Cardiac muscle cell (in vitro differentiated cells and primary cell): ENCODE measurements at regions not wholly inside any gene's neighbourhood (a gene's known extent, or its start where the extent isn't known, plus 50 kb on each side); places are given as distances from the start of the nearest gene placed in this dataset.

ENCODE experiments used
- DNase-seq, 2 donors: peaks; one replicate each; pipeline versions ENCODE4 v3.0.0 to v3.0.0-alpha.2; 2010 to 2017; ENCODE audit warnings: low read depth in 1 of 2, low spot score in 1 of 2
- H3K27ac ChIP-seq: fragments of 200-600 bp; sonication (generic); 2 replicates; pipeline ENCODE4 v1.5.1; 2016
- H3K27me3 ChIP-seq: fragments of 200-600 bp; sonication (generic); 2 replicates; pipeline ENCODE4 v1.6.0; 2016; ENCODE audit warnings: control low read depth
- H3K36me3 ChIP-seq: fragments of 200-600 bp; sonication (generic); 2 replicates; pipeline ENCODE4 v1.5.1; 2016; ENCODE audit warnings: control low read depth
- H3K4me1 ChIP-seq: fragments of 200-600 bp; sonication (generic); 2 replicates; pipeline ENCODE4 v1.8.1; 2017; ENCODE audit warnings: low read depth, mild to moderate bottlenecking, mixed run types
- H3K4me3 ChIP-seq: fragments of 200-600 bp; sonication (generic); 2 replicates; pipeline ENCODE4 v1.5.1; 2016; ENCODE audit warnings: mild to moderate bottlenecking
- H3K9me3 ChIP-seq: fragments of 200-600 bp; sonication (generic); 2 replicates; pipeline ENCODE4 v1.5.1; 2017; ENCODE audit warnings: low read depth, mild to moderate bottlenecking, control low read depth
- TF ChIP-seq, protein P1 (sequence below): IDR thresholded peaks from 2 replicates; pipeline ENCODE4 v1.5.1; 2012; ENCODE audit warnings: low read depth, mild to moderate bottlenecking, low read length

DNA sequence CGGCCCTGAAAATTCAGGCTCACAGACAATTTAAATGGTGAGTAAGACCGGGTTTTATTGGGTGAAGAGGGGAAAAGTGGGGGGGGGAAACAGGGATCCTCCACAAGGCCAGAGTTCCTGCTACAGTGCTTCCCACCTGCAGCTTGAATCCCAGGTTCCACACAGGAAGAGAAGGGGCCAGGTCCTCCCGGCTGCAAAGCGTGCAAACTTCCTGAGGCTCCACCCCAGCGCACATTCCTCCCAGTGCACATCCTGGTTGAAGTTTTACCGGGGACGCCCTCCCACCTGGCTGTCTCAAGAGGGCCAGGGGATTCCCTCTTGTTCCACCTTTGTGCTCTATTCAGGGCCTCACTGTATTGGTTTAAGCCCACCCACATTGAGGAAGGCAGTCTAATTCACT is 347.7 kb upstream of the REG3G start:
- H3K4me3 ChIP-seq = no peak overlapping the region
- H3K36me3 ChIP-seq = no peaks in the 10 kb centered on the region
- no peaks in the 10 kb centered on the region for H3K4me1 ChIP-seq
- DNase-seq = no peak
- TF ChIP-seq, protein P1, sequence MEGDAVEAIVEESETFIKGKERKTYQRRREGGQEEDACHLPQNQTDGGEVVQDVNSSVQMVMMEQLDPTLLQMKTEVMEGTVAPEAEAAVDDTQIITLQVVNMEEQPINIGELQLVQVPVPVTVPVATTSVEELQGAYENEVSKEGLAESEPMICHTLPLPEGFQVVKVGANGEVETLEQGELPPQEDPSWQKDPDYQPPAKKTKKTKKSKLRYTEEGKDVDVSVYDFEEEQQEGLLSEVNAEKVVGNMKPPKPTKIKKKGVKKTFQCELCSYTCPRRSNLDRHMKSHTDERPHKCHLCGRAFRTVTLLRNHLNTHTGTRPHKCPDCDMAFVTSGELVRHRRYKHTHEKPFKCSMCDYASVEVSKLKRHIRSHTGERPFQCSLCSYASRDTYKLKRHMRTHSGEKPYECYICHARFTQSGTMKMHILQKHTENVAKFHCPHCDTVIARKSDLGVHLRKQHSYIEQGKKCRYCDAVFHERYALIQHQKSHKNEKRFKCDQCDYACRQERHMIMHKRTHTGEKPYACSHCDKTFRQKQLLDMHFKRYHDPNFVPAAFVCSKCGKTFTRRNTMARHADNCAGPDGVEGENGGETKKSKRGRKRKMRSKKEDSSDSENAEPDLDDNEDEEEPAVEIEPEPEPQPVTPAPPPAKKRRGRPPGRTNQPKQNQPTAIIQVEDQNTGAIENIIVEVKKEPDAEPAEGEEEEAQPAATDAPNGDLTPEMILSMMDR = no peak
- H3K9me3 ChIP-seq = no peaks in the 10 kb centered on the region
- no peak overlapping the region for H3K27ac ChIP-seq
- H3K27me3 ChIP-seq = no peaks in the 10 kb centered on the region

DNA sequence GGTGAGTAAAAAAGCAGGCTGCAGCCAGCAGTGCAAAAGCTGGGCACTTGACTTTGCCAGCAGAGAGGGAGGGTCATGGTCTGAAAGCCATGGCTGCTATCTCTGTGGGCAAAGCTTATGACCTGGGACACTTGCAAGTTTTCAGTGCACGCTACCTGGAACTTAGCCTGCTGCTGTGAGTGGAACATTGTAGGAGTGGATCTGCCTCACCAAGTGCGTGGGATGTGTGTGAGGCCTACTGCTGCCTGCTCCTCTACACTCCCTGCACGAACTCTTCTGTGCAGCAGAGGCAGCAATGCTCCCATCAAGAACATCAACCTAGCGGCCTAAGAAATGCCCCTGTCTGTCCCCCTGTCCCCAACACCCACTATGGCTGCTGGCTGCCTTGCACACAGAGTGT is 344.1 kb upstream of the REG3G start:
- H3K4me1 ChIP-seq = no peaks in the 10 kb centered on the region

DNA sequence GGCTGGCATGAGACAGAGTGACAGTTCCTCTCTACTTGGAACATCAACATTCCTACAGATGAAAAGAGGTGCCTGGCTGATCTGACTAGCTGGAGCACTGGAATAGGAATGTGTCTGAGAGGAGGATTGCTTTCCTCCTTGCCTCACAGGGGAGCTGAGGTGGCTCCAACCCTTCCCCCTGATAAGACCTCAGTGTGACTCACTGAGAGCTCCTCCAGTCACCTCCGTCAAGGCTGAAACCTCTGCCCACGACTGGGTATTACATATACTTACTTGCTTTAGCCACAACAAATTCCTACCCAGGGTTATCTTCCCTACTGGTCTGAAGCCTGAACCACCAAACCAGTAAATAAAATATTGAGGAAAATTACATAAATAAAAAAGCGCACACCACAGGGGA is 342.7 kb upstream of the REG3G start:
- no peaks in the 10 kb centered on the region for H3K9me3 ChIP-seq
- H3K36me3 ChIP-seq = no peaks in the 10 kb centered on the region
- no peak overlapping the region for H3K4me3 ChIP-seq
- H3K27me3 ChIP-seq = no peaks in the 10 kb centered on the region
- TF ChIP-seq, protein P1 = no peak
- no peak overlapping the region for H3K27ac ChIP-seq
- no peak for DNase-seq
- no peaks in the 10 kb centered on the region for H3K4me1 ChIP-seq

More for the DNA sequence above, 344.1 kb upstream of the REG3G start:
- Histone ChIP-seq H3K27me3 (no peaks in the 10 kb centered on the region), H3K9me3 (no peaks in the 10 kb centered on the region), H3K27ac (no peak overlapping the region), H3K36me3 (no peaks in the 10 kb centered on the region), H3K4me3 (no peak overlapping the region)
- DNase-seq = no peak
- TF ChIP-seq, protein P1 = no peak

DNA sequence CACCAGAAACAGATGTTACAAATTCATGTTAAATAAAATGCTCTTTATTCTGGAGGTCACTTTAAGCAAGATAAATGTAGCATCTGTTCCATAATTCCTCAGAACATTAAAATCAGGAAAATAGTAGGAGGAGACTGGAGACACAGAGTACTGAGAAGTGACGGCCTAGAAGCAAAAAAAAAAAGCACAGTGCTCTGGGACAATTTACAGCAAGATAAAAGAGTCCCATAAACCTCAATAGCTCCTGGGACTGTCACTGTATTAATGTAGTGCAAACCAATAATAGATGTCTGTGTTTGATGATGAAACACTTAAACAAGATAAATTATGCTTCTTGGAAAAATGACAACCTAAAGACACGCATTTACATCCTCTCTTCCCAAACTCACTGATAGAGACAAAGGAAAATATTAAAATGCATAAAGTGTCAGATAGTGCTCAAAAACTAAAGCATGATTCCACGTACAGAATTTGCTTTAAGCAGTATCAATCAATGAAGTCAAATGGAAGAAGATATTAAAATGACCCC is 338.8 kb upstream of the REG3G start:
- no peaks in the 10 kb centered on the region for H3K4me1 ChIP-seq
- TF ChIP-seq, protein P1 = no peak
- H3K36me3 ChIP-seq = no peaks in the 10 kb centered on the region
- H3K27ac ChIP-seq = no peak overlapping the region
- H3K4me3 ChIP-seq = no peak overlapping the region
- no peaks in the 10 kb centered on the region for H3K27me3 ChIP-seq
- H3K9me3 ChIP-seq = no peaks in the 10 kb centered on the region
- no peak for DNase-seq

DNA sequence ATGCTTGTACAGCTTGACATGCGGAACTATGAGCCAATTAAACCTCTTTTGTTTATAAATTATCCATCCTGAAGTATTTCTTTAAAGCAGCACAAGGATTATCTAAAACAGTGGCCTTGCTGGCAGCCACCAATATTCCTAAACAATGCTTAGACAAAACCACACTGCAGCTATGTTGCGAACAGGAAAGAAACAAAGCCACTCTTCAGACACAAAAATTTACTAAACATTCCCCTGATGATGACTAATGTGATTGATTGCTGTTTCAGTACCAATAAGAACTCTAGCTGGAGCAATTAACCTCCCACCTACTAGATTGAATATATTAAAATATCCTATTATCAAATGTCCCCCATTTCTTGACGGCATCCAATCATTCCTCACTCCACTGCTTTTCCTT is 325.8 kb upstream of the REG3G start:
- DNase-seq = no peak
- H3K4me1 ChIP-seq = no peaks in the 10 kb centered on the region
- no peaks in the 10 kb centered on the region for H3K27me3 ChIP-seq
- TF ChIP-seq, protein P1 = no peak
- no peak overlapping the region for H3K4me3 ChIP-seq
- no peaks in the 10 kb centered on the region for H3K9me3 ChIP-seq
- no peak overlapping the region for H3K27ac ChIP-seq
- H3K36me3 ChIP-seq = no peaks in the 10 kb centered on the region

DNA sequence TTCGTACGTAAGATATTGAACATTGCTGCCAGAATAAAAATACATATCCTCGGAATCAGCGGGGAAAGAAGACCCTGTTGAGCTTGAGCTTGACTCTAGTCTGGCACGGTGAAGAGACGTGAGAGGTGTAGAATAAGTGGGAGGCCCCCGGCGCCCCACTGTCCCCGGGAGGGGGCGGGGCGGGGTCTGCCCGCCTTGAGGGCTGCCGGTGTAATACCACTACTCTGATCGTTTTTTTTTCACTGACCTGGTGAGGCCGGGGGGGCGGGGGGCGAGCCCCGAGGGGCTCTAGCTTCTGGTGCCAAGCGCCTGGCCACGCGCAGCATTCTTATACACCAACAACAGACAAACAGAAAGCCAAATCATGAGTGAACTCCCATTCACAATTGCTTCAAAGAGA is 324.0 kb upstream of the REG3G start:
- H3K4me1 ChIP-seq = no peaks in the 10 kb centered on the region
- no peaks in the 10 kb centered on the region for H3K9me3 ChIP-seq
- no peaks in the 10 kb centered on the region for H3K27me3 ChIP-seq
- no peaks in the 10 kb centered on the region for H3K36me3 ChIP-seq
- H3K27ac ChIP-seq = no peak overlapping the region
- H3K4me3 ChIP-seq = no peak overlapping the region
- DNase-seq = peak in 1 of 2 donors; percentile 9
- TF ChIP-seq, protein P1 = no peak
